Bronchial epithelial cell (primary cell): ENCODE measurements at regions not wholly inside any gene's neighbourhood (a gene's known extent, or its start where the extent isn't known, plus 50 kb on each side); places are given as distances from the start of the nearest gene placed in this dataset.

Experiments used
- DNase-seq: peaks from one replicate; pipeline ENCODE4 v3.0.0-alpha.2; 2010; ENCODE audit warnings: low read depth
- FAIRE-seq: peaks from 2 replicates; lab custom pipeline; 2011; peaks lifted over from hg19 to GRCh38; lab: Jason Lieb, UNC
- H3K27me3 ChIP-seq: 2 replicates; pipeline ENCODE4 v1.5.1; 2011; ENCODE audit warnings: low read length; ENCODE audit not compliant: control insufficient read depth, insufficient read depth
- H3K36me3 ChIP-seq: 2 replicates; pipeline ENCODE4 v1.5.1; 2011; ENCODE audit warnings: low read length; ENCODE audit not compliant: control insufficient read depth, insufficient read depth
- H3K4me3 ChIP-seq: 2 replicates; pipeline ENCODE4 v1.5.1; 2011; ENCODE audit warnings: mild to moderate bottlenecking, low read depth, low read length, control low read depth
- TF ChIP-seq, protein P1 (sequence below): IDR thresholded peaks from 2 replicates; pipeline ENCODE4 v1.5.1; 2011; ENCODE audit warnings: mild to moderate bottlenecking, moderate library complexity, low read length, control low read depth, inconsistent platforms; ENCODE audit not compliant: insufficient read depth, severe bottlenecking

DNA sequence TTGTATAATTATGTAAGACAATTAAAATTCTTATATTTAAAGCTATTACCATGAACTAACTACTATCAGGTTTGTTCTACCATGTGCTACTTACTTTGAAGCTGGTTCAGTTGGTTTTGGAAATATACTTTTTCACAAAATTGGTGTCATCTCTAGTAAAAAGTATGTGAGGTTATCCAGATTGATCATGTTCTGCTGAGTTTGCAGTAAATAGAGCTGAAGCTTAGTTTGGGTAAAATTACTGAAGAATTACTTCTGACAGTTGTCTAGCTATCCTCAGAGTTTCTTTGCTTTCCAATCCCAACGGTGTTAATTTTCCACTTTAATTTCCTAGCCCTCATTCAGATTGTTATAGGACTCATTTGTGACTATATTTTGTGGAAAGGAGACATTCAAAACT is 184.2 kb downstream of the FAT4 start:
- Histone ChIP-seq H3K27me3 (no peaks in the 10 kb centered on the region), H3K4me3 (no peak overlapping the region), H3K36me3 (no peaks in the 10 kb centered on the region)
- FAIRE-seq (no peak), DNase-seq (no peak)
- TF ChIP-seq, protein P1, sequence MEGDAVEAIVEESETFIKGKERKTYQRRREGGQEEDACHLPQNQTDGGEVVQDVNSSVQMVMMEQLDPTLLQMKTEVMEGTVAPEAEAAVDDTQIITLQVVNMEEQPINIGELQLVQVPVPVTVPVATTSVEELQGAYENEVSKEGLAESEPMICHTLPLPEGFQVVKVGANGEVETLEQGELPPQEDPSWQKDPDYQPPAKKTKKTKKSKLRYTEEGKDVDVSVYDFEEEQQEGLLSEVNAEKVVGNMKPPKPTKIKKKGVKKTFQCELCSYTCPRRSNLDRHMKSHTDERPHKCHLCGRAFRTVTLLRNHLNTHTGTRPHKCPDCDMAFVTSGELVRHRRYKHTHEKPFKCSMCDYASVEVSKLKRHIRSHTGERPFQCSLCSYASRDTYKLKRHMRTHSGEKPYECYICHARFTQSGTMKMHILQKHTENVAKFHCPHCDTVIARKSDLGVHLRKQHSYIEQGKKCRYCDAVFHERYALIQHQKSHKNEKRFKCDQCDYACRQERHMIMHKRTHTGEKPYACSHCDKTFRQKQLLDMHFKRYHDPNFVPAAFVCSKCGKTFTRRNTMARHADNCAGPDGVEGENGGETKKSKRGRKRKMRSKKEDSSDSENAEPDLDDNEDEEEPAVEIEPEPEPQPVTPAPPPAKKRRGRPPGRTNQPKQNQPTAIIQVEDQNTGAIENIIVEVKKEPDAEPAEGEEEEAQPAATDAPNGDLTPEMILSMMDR, result no peak

DNA sequence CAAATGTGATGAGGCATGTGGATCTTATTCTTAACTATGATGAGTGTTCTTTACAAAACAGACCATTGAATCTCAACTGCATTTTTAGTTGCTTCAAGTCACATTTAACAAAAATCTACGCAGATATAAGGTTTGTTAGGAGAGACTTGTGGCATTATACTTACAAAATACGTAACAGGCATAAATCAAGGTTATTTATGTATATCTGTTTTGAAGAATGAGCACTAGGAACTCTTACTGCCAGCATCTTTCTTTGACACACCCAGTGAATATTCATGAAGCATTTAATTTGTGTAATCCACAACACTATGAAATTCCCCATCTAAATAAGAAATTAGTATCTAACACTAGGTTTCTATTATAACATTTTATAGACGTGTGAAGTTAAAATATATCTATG is 186.3 kb downstream of the FAT4 start:
- FAIRE-seq (no peak), DNase-seq (no peak)
- Histone ChIP-seq H3K4me3 (no peak overlapping the region), H3K36me3 (no peaks in the 10 kb centered on the region), H3K27me3 (no peaks in the 10 kb centered on the region)
- TF ChIP-seq, protein P1, result no peak

DNA sequence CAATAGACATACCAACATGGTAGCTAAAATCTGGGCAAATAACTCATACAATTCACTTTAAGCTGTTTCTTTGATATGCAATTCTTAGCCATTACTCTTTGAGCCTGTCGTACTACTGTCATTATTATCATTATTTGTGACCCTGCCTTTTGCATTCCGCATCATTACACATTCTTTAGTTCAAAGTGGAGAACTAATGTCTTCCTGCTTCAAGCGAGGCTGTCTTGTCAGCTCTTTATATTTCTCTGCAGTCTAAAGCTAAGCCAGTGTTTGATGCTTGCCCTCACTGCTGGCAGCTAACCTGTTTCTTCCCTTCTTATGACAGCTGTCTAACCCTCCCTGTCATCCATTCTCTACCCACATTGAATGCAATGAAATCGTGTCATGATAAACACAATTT is 186.8 kb downstream of the FAT4 start:
- FAIRE-seq (no peak), DNase-seq (no peak)
- no peaks in the 10 kb centered on the region for H3K36me3 ChIP-seq
- H3K27me3 ChIP-seq, result no peaks in the 10 kb centered on the region
- TF ChIP-seq, protein P1, result no peak
- no peak overlapping the region for H3K4me3 ChIP-seq

DNA sequence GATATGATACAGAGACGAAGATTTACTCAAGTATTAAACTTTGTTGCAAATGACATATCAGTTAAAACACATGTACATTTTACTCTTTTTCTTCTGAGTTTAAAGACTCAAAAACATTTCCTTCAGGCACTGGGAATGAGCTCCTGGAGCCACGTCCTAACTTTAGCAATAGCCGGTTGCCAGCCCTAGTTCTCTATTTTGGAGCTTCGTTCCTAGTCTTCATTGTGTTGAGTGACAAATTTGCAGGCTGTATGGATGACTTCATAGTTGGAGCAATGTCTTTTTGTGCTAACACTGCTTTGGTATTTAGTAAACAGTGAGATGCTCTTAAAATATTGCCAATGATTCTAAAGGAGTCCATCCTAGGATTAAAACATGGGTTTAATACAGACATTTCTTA is 190.9 kb downstream of the FAT4 start:
- Histone ChIP-seq H3K4me3 (no peak overlapping the region), H3K36me3 (no peaks in the 10 kb centered on the region), H3K27me3 (no peaks in the 10 kb centered on the region)
- DNase-seq, result no peak
- FAIRE-seq, result no peak
- TF ChIP-seq, protein P1, result no peak

DNA sequence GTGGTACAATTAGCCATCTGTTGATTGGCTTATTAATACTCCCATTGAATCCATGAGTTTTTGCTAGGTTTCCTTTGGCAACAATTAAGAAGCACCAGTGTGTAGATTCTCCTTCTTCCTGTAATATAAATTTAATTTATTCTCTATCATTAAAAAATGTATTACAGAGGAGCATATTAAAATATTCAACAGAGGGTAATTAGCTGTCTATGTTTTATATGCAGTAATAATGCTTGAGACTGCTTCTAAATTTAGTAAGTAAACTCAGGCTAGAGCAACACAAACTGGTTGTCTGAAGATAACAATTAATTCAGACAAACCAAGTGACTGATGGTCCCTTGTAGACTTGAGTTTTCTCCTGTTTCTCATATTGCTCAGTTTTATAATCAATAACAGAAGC is 192.4 kb downstream of the FAT4 start:
- TF ChIP-seq, protein P1, result no peak
- H3K27me3 ChIP-seq, result no peaks in the 10 kb centered on the region
- FAIRE-seq (no peak), DNase-seq (no peak)
- no peak overlapping the region for H3K4me3 ChIP-seq
- H3K36me3 ChIP-seq, result no peaks in the 10 kb centered on the region

DNA sequence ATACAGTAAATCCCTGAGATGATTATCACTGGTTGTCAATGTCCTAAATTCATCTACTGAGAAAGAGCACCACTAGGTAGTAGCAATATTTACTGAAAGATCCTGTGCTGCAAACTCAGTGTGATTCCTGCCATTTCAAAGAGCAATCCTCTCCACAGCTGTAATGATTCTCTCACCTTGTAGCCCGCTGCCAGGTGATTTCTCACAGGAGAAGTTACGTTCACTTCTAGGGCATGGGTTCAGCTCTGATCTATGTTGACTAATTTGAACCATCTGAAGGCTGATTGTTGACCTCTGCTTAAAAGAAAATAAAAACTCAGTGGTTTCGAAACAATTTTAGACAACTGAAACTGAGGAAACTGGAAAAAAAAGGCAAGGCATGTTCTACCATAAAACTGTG is 197.0 kb downstream of the FAT4 start:
- no peak overlapping the region for H3K4me3 ChIP-seq
- DNase-seq (no peak), FAIRE-seq (no peak)

More for the DNA sequence above, 197.0 kb downstream of the FAT4 start:
- TF ChIP-seq, protein P1, result no peak
- H3K27me3 ChIP-seq, result no peaks in the 10 kb centered on the region
- H3K36me3 ChIP-seq, result no peaks in the 10 kb centered on the region
